ENCODE measurements at regions not wholly inside any gene's neighbourhood (a gene's known extent, or its start where the extent isn't known, plus 50 kb on each side); places are given as distances from the start of the nearest gene placed in this dataset.

DNA sequence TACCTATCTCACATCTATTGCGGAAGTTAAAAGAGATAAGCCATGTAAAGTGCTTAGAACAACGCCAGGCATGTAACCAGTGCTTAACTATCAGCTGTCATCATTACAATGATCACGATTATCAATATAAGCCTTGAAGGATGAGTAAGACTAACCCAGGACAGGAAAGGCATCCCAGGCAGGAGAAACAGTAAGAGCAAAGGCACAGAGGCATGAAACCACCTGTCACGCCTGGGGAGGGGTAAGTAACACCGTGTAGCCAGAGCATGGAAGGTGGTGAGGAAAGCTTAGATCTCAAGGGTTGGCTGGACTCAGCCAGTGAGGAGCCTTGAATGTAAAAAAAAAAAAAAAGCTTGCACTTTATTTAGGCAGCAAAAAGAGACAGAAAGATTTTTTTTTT lies 71.7 kb upstream of the NOCT start:
- no peak overlapping the region for H2AK9ac ChIP-seq (replicated peaks; ENCODE audit: low read depth, low read length, poor library complexity)
- dilution Hi-C loops (cut with HindIII; ENCODE audit: low sequenced_read_pairs, unreplicated experiment): no loop called here
- ATAC-seq (ENCODE audit: low read depth) (no peak), DNase-seq (no peak)
- ChIA-PET POLR2A (ENCODE audit: unreplicated experiment) (no interaction called here), CTCF (no interaction called here)
- no peak overlapping the region for H4K5ac ChIP-seq (ENCODE audit: low read depth, low read length)
- no peak for TF ChIP-seq CHD1 (IDR thresholded peaks at IDR 0.05; ENCODE audit: low read depth, low read length)
- H2BK20ac ChIP-seq (ENCODE audit: low read depth, low read length): no peak overlapping the region
- no peaks in the 10 kb centered on the region for H3K36me3 ChIP-seq (ENCODE audit: control insufficient read depth, insufficient read depth, low read length)
- no TSS peak for BruUV-seq (replicated peaks)
- H3K79me1 ChIP-seq (ENCODE audit: low read depth in 1 of 2, low read length in 2 of 2): no peaks in the 10 kb centered on the region
- H3K23ac ChIP-seq (ENCODE audit: low read depth, low read length): no peak overlapping the region
- H2BK15ac ChIP-seq (ENCODE audit: low read depth, low read length): no peak overlapping the region
- H3K9me1 ChIP-seq (ENCODE audit: insufficient read depth, low read length): no peaks in the 10 kb centered on the region
- no peak overlapping the region for H4K91ac ChIP-seq (ENCODE audit: insufficient read depth, low read depth, low read length)
- WGBS, 2 experiments (ENCODE audit: extremely low coverage in 2 of 2, insufficient read length in 1 of 2): 83% methylated on average over 2 of the region's 5 CpGs; no CpG with 5 or more reads in 1 of the 2 experiments
- no peak overlapping the region for H2BK5ac ChIP-seq (ENCODE audit: low read depth, low read length, poor library complexity, severe bottlenecking)
- in situ Hi-C loops (cut with MboI; ENCODE audit: low sequenced_read_pairs): no loop called here
- H4K8ac ChIP-seq (ENCODE audit: low read depth in 2 of 2, low read length in 2 of 2): no peak overlapping the region
- H3K9me3 ChIP-seq (ENCODE audit: control insufficient read depth, insufficient read depth, low read length): no peaks in the 10 kb centered on the region
- no peak overlapping the region for H3K56ac ChIP-seq (ENCODE audit: extremely low read depth, insufficient read depth, low read length)
- H2BK120ac ChIP-seq (ENCODE audit: low read depth, low read length): no peak overlapping the region
- H2AK5ac ChIP-seq (ENCODE audit: low read depth, low read length): no peak overlapping the region
- intact Hi-C loops (cut with micrococcal nuclease): no loop called here
- H3K4ac ChIP-seq (ENCODE audit: low read depth, low read length): no peak overlapping the region
- no peak overlapping the region for H3K4me2 ChIP-seq (ENCODE audit: low read depth, low read length)
- peaks cover 2% of the 10 kb centered on the region for H3K27me3 ChIP-seq (ENCODE audit: control insufficient read depth, insufficient read depth, low read length)
- H3K4me1 ChIP-seq (ENCODE audit: control insufficient read depth, insufficient read depth, low read length): no peaks in the 10 kb centered on the region
- H3K27ac ChIP-seq (ENCODE audit: insufficient read depth, low read length): no peak overlapping the region
- no peak overlapping the region for H3K4me3 ChIP-seq (ENCODE audit: insufficient read depth, low read depth, low read length)
- no peak overlapping the region for H3K18ac ChIP-seq (ENCODE audit: low read depth, low read length)
- H3K9ac ChIP-seq (ENCODE audit: low read depth, low read length): no peak overlapping the region
- H3K14ac ChIP-seq (replicated peaks; ENCODE audit: low read depth, low read length): no peak overlapping the region
- no peak overlapping the region for H2AFZ ChIP-seq (replicated peaks; ENCODE audit: low read length, poor library complexity)
- no peaks in the 10 kb centered on the region for H4K20me1 ChIP-seq (ENCODE audit: insufficient read depth, low read length)
